Stimulated activated CD4-positive, alpha-beta T cell treated with anti-CD3 and anti-CD28 coated beads, Interleukin-1b, Interleukin-23, amount 100 ng/mL, for 1 hour (primary cell): ENCODE measurements at regions not wholly inside any gene's neighbourhood (a gene's known extent, or its start where the extent isn't known, plus 50 kb on each side); places are given as distances from the start of the nearest gene placed in this dataset.

Experiments
- DNase-seq, 2 donors: peaks; one replicate each; pipeline ENCODE4 v3.0.0-alpha.2; 2020; ENCODE audit warnings: low read depth in 2 of 2

- no peak for DNase-seq
Observed at GRCh38 chr9:117860849-117861248, 156.6 kb downstream of the TLR4 start.

- DNase-seq, result no peak
Observed at GRCh38 chr9:117864385-117865057, 160.3 kb downstream of the TLR4 start.

- DNase-seq, result no peak
Observed at GRCh38 chr9:117868594-117868993, 164.4 kb downstream of the TLR4 start.

- no peak for DNase-seq
Observed at GRCh38 chr9:117869287-117869686, 165.1 kb downstream of the TLR4 start.

- no peak for DNase-seq
Observed at GRCh38 chr9:117869712-117870111, 165.5 kb downstream of the TLR4 start.

GRCh38 chr9:117873664-117874063 lies 169.5 kb downstream of the TLR4 start:
- no peak for DNase-seq

GRCh38 chr9:117875886-117876285 lies 171.7 kb downstream of the TLR4 start:
- no peak for DNase-seq

GRCh38 chr9:117882171-117882570 lies 178.0 kb downstream of the TLR4 start:
- no peak for DNase-seq

GRCh38 chr9:117886616-117887015 lies 182.4 kb downstream of the TLR4 start:
- DNase-seq, result no peak

- no peak for DNase-seq
Observed at GRCh38 chr9:117887383-117887782, 183.2 kb downstream of the TLR4 start.

GRCh38 chr9:117887941-117888340 lies 183.7 kb downstream of the TLR4 start:
- DNase-seq, result no peak

GRCh38 chr9:117903453-117903852 lies 199.2 kb downstream of the TLR4 start:
- no peak for DNase-seq

- DNase-seq, result no peak
Observed at GRCh38 chr9:117906763-117907162, 202.6 kb downstream of the TLR4 start.

- DNase-seq, result no peak
Observed at GRCh38 chr9:117907420-117907819, 203.2 kb downstream of the TLR4 start.

GRCh38 chr9:117916291-117916690 lies 212.1 kb downstream of the TLR4 start:
- DNase-seq, result no peak

- DNase-seq, result no peak
Observed at GRCh38 chr9:117917873-117918272, 213.7 kb downstream of the TLR4 start.

GRCh38 chr9:117919538-117919937 lies 215.3 kb downstream of the TLR4 start:
- DNase-seq, result no peak

- no peak for DNase-seq
Observed at GRCh38 chr9:117926031-117926658, 221.9 kb downstream of the TLR4 start.

GRCh38 chr9:117927354-117927753 lies 223.2 kb downstream of the TLR4 start:
- no peak for DNase-seq

GRCh38 chr9:117929868-117930267 lies 225.7 kb downstream of the TLR4 start:
- DNase-seq, result no peak

- DNase-seq, result no peak
Observed at GRCh38 chr9:117932585-117932984, 228.4 kb downstream of the TLR4 start.

GRCh38 chr9:117936185-117937130 lies 232.3 kb downstream of the TLR4 start:
- DNase-seq, result no peak

GRCh38 chr9:117938086-117938485 lies 233.9 kb downstream of the TLR4 start:
- DNase-seq, result no peak
